ENCODE measurements at regions not wholly inside any gene's neighbourhood (a gene's known extent, or its start where the extent isn't known, plus 50 kb on each side); places are given as distances from the start of the nearest gene placed in this dataset.

- Histone ChIP-seq H3K9ac (ENCODE audit: low read length in 2 of 2) (no peak overlapping the region), H3K27ac (ENCODE audit: low read length) (no peak overlapping the region), H3K27me3 (ENCODE audit: control insufficient read depth in 1 of 2, insufficient read depth in 2 of 2, low read length in 2 of 2) (no peaks in the 10 kb centered on the region), H3K36me3 (ENCODE audit: control insufficient read depth in 2 of 2, insufficient read depth in 2 of 2, low read length in 2 of 2) (no peaks in the 10 kb centered on the region), H3K4me3 (ENCODE audit: low read length in 2 of 2) (no peak overlapping the region), H3K4me1 (ENCODE audit: control insufficient read depth, insufficient read depth, low read length) (no peaks in the 10 kb centered on the region), H3K9me3 (ENCODE audit: control insufficient read depth in 2 of 2, low read length in 2 of 2) (no peaks in the 10 kb centered on the region)
Measured at GRCh38 chr16:63292036-63292435, 1255.8 kb upstream of the CDH8 start.

GRCh38 chr16:63289834-63290460 lies 1253.7 kb upstream of the CDH8 start:
- Histone ChIP-seq H3K27me3 (ENCODE audit: control insufficient read depth in 1 of 2, insufficient read depth in 2 of 2, low read length in 2 of 2) (no peaks in the 10 kb centered on the region), H3K36me3 (ENCODE audit: control insufficient read depth in 2 of 2, insufficient read depth in 2 of 2, low read length in 2 of 2) (no peaks in the 10 kb centered on the region), H3K27ac (ENCODE audit: low read length) (no peak overlapping the region), H3K9ac (ENCODE audit: low read length in 2 of 2) (no peak overlapping the region), H3K9me3 (ENCODE audit: control insufficient read depth in 2 of 2, low read length in 2 of 2) (no peaks in the 10 kb centered on the region), H3K4me3 (ENCODE audit: low read length in 2 of 2) (no peak overlapping the region), H3K4me1 (ENCODE audit: control insufficient read depth, insufficient read depth, low read length) (no peaks in the 10 kb centered on the region)

- Histone ChIP-seq H3K27me3 (ENCODE audit: control insufficient read depth in 1 of 2, insufficient read depth in 2 of 2, low read length in 2 of 2) (no peaks in the 10 kb centered on the region), H3K9me3 (ENCODE audit: control insufficient read depth in 2 of 2, low read length in 2 of 2) (no peaks in the 10 kb centered on the region), H3K4me1 (ENCODE audit: control insufficient read depth, insufficient read depth, low read length) (no peaks in the 10 kb centered on the region), H3K27ac (ENCODE audit: low read length) (no peak overlapping the region), H3K9ac (ENCODE audit: low read length in 2 of 2) (no peak overlapping the region), H3K36me3 (ENCODE audit: control insufficient read depth in 2 of 2, insufficient read depth in 2 of 2, low read length in 2 of 2) (no peaks in the 10 kb centered on the region), H3K4me3 (ENCODE audit: low read length in 2 of 2) (no peak overlapping the region)
Measured at GRCh38 chr16:63287401-63287800, 1251.2 kb upstream of the CDH8 start.

- H3K4me1 ChIP-seq (ENCODE audit: control insufficient read depth, insufficient read depth, low read length), result no peaks in the 10 kb centered on the region
- no peaks in the 10 kb centered on the region for H3K9me3 ChIP-seq (ENCODE audit: control insufficient read depth in 2 of 2, low read length in 2 of 2)
- H3K9ac ChIP-seq (ENCODE audit: low read length in 2 of 2), result no peak overlapping the region
- no peak overlapping the region for H3K27ac ChIP-seq (ENCODE audit: low read length)
- no peaks in the 10 kb centered on the region for H3K36me3 ChIP-seq (ENCODE audit: control insufficient read depth in 2 of 2, insufficient read depth in 2 of 2, low read length in 2 of 2)
- H3K4me3 ChIP-seq (ENCODE audit: low read length in 2 of 2), result no peak overlapping the region
- no peaks in the 10 kb centered on the region for H3K27me3 ChIP-seq (ENCODE audit: control insufficient read depth in 1 of 2, insufficient read depth in 2 of 2, low read length in 2 of 2)
Measured at GRCh38 chr16:63283721-63284120, 1247.5 kb upstream of the CDH8 start.

GRCh38 chr16:63244631-63245030 lies 1208.4 kb upstream of the CDH8 start:
- H3K27me3 ChIP-seq (ENCODE audit: control insufficient read depth in 1 of 2, insufficient read depth in 2 of 2, low read length in 2 of 2), result no peaks in the 10 kb centered on the region
- no peak overlapping the region for H3K4me3 ChIP-seq (ENCODE audit: low read length in 2 of 2)
- H3K4me1 ChIP-seq (ENCODE audit: control insufficient read depth, insufficient read depth, low read length), result peaks cover 6% of the 10 kb centered on the region
- H3K27ac ChIP-seq (ENCODE audit: low read length), result no peak overlapping the region
- H3K36me3 ChIP-seq (ENCODE audit: control insufficient read depth in 2 of 2, insufficient read depth in 2 of 2, low read length in 2 of 2), result no peaks in the 10 kb centered on the region
- no peaks in the 10 kb centered on the region for H3K9me3 ChIP-seq (ENCODE audit: control insufficient read depth in 2 of 2, low read length in 2 of 2)
- H3K9ac ChIP-seq (ENCODE audit: low read length in 2 of 2), result no peak overlapping the region

- H3K9ac ChIP-seq (ENCODE audit: low read length in 2 of 2), result no peak overlapping the region
- no peaks in the 10 kb centered on the region for H3K9me3 ChIP-seq (ENCODE audit: control insufficient read depth in 2 of 2, low read length in 2 of 2)
- peaks cover 6% of the 10 kb centered on the region for H3K4me1 ChIP-seq (ENCODE audit: control insufficient read depth, insufficient read depth, low read length)
- no peaks in the 10 kb centered on the region for H3K36me3 ChIP-seq (ENCODE audit: control insufficient read depth in 2 of 2, insufficient read depth in 2 of 2, low read length in 2 of 2)
- H3K27me3 ChIP-seq (ENCODE audit: control insufficient read depth in 1 of 2, insufficient read depth in 2 of 2, low read length in 2 of 2), result no peaks in the 10 kb centered on the region
- no peak overlapping the region for H3K4me3 ChIP-seq (ENCODE audit: low read length in 2 of 2)
- no peak overlapping the region for H3K27ac ChIP-seq (ENCODE audit: low read length)
Measured at GRCh38 chr16:63241497-63242028, 1205.3 kb upstream of the CDH8 start.

- Histone ChIP-seq H3K27me3 (ENCODE audit: control insufficient read depth in 1 of 2, insufficient read depth in 2 of 2, low read length in 2 of 2) (no peaks in the 10 kb centered on the region), H3K9me3 (ENCODE audit: control insufficient read depth in 2 of 2, low read length in 2 of 2) (no peaks in the 10 kb centered on the region), H3K27ac (ENCODE audit: low read length) (no peak overlapping the region), H3K9ac (ENCODE audit: low read length in 2 of 2) (no peak overlapping the region), H3K4me3 (ENCODE audit: low read length in 2 of 2) (no peak overlapping the region), H3K36me3 (ENCODE audit: control insufficient read depth in 2 of 2, insufficient read depth in 2 of 2, low read length in 2 of 2) (no peaks in the 10 kb centered on the region), H3K4me1 (ENCODE audit: control insufficient read depth, insufficient read depth, low read length) (peaks cover 6% of the 10 kb centered on the region)
Measured at GRCh38 chr16:63239065-63239570, 1202.9 kb upstream of the CDH8 start.

- no peaks in the 10 kb centered on the region for H3K36me3 ChIP-seq (ENCODE audit: control insufficient read depth in 2 of 2, insufficient read depth in 2 of 2, low read length in 2 of 2)
- no peaks in the 10 kb centered on the region for H3K27me3 ChIP-seq (ENCODE audit: control insufficient read depth in 1 of 2, insufficient read depth in 2 of 2, low read length in 2 of 2)
- H3K9me3 ChIP-seq (ENCODE audit: control insufficient read depth in 2 of 2, low read length in 2 of 2), result no peaks in the 10 kb centered on the region
- no peaks in the 10 kb centered on the region for H3K4me1 ChIP-seq (ENCODE audit: control insufficient read depth, insufficient read depth, low read length)
- no peak overlapping the region for H3K9ac ChIP-seq (ENCODE audit: low read length in 2 of 2)
- no peak overlapping the region for H3K4me3 ChIP-seq (ENCODE audit: low read length in 2 of 2)
- no peak overlapping the region for H3K27ac ChIP-seq (ENCODE audit: low read length)
Measured at GRCh38 chr16:63230421-63231040, 1194.3 kb upstream of the CDH8 start.

- Histone ChIP-seq H3K9me3 (ENCODE audit: control insufficient read depth in 2 of 2, low read length in 2 of 2) (no peaks in the 10 kb centered on the region), H3K36me3 (ENCODE audit: control insufficient read depth in 2 of 2, insufficient read depth in 2 of 2, low read length in 2 of 2) (no peaks in the 10 kb centered on the region)
Measured at GRCh38 chr16:63228259-63228658, 1192.0 kb upstream of the CDH8 start.

GRCh38 chr16:63223851-63224250 lies 1187.6 kb upstream of the CDH8 start:
- no peaks in the 10 kb centered on the region for H3K4me1 ChIP-seq (ENCODE audit: control insufficient read depth, insufficient read depth, low read length)
- no peaks in the 10 kb centered on the region for H3K36me3 ChIP-seq (ENCODE audit: control insufficient read depth in 2 of 2, insufficient read depth in 2 of 2, low read length in 2 of 2)
- H3K9me3 ChIP-seq (ENCODE audit: control insufficient read depth in 2 of 2, low read length in 2 of 2), result no peaks in the 10 kb centered on the region
- no peak overlapping the region for H3K4me3 ChIP-seq (ENCODE audit: low read length in 2 of 2)
- no peak overlapping the region for H3K27ac ChIP-seq (ENCODE audit: low read length)
- H3K9ac ChIP-seq (ENCODE audit: low read length in 2 of 2), result no peak overlapping the region
- H3K27me3 ChIP-seq (ENCODE audit: control insufficient read depth in 1 of 2, insufficient read depth in 2 of 2, low read length in 2 of 2), result no peaks in the 10 kb centered on the region

More at GRCh38 chr16:63228259-63228658, 1192.0 kb upstream of the CDH8 start:
- Histone ChIP-seq H3K4me1 (ENCODE audit: control insufficient read depth, insufficient read depth, low read length) (no peaks in the 10 kb centered on the region), H3K4me3 (ENCODE audit: low read length in 2 of 2) (no peak overlapping the region), H3K27me3 (ENCODE audit: control insufficient read depth in 1 of 2, insufficient read depth in 2 of 2, low read length in 2 of 2) (no peaks in the 10 kb centered on the region), H3K9ac (ENCODE audit: low read length in 2 of 2) (no peak overlapping the region), H3K27ac (ENCODE audit: low read length) (no peak overlapping the region)

Data from stomach smooth muscle (tissue), 2 donors.